ENCODE measurements at regions not wholly inside any gene's neighbourhood (a gene's known extent, or its start where the extent isn't known, plus 50 kb on each side); places are given as distances from the start of the nearest gene placed in this dataset.

DNA sequence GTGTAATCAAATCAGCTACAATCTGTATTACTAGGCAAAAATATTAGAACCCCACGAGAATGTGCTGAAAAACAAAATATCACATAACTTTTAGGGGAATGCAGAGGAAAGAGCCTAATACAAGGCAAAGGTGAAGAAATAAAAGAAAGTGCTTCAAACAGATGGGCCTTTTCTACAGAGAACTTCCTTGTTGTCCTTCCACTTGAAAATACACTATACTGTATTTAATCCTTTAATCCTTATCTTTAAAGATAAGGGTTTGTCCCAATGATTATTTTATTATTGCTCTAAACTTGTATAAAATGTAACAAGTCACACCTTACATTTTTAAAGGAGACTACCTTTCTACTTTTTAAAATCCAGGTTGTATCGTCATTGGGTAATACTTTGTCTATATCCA lies 296.5 kb downstream of the NDFIP2 start:
- TF ChIP-seq SIN3A (IDR thresholded peaks at IDR 0.05; ENCODE audit: borderline replicate concordance, insufficient read depth, low read length) (no peak), POLR2AphosphoS5 (IDR thresholded peaks at IDR 0.05; ENCODE audit: low read depth, low read length) (no peak), FOXP2 (optimal IDR thresholded peaks at IDR 0.05; ENCODE audit: borderline replicate concordance, extremely low read depth, extremely low read length, insufficient read depth) (no peak), TAF1 (IDR thresholded peaks at IDR 0.05; ENCODE audit: borderline replicate concordance, insufficient read depth, low read length) (no peak)
- TF ChIP-seq, protein P1, sequence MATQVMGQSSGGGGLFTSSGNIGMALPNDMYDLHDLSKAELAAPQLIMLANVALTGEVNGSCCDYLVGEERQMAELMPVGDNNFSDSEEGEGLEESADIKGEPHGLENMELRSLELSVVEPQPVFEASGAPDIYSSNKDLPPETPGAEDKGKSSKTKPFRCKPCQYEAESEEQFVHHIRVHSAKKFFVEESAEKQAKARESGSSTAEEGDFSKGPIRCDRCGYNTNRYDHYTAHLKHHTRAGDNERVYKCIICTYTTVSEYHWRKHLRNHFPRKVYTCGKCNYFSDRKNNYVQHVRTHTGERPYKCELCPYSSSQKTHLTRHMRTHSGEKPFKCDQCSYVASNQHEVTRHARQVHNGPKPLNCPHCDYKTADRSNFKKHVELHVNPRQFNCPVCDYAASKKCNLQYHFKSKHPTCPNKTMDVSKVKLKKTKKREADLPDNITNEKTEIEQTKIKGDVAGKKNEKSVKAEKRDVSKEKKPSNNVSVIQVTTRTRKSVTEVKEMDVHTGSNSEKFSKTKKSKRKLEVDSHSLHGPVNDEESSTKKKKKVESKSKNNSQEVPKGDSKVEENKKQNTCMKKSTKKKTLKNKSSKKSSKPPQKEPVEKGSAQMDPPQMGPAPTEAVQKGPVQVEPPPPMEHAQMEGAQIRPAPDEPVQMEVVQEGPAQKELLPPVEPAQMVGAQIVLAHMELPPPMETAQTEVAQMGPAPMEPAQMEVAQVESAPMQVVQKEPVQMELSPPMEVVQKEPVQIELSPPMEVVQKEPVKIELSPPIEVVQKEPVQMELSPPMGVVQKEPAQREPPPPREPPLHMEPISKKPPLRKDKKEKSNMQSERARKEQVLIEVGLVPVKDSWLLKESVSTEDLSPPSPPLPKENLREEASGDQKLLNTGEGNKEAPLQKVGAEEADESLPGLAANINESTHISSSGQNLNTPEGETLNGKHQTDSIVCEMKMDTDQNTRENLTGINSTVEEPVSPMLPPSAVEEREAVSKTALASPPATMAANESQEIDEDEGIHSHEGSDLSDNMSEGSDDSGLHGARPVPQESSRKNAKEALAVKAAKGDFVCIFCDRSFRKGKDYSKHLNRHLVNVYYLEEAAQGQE (IDR thresholded peaks at IDR 0.05; ENCODE audit: insufficient read depth in 1 of 2, low read depth in 2 of 2, low read length in 2 of 2) = no peak

DNA sequence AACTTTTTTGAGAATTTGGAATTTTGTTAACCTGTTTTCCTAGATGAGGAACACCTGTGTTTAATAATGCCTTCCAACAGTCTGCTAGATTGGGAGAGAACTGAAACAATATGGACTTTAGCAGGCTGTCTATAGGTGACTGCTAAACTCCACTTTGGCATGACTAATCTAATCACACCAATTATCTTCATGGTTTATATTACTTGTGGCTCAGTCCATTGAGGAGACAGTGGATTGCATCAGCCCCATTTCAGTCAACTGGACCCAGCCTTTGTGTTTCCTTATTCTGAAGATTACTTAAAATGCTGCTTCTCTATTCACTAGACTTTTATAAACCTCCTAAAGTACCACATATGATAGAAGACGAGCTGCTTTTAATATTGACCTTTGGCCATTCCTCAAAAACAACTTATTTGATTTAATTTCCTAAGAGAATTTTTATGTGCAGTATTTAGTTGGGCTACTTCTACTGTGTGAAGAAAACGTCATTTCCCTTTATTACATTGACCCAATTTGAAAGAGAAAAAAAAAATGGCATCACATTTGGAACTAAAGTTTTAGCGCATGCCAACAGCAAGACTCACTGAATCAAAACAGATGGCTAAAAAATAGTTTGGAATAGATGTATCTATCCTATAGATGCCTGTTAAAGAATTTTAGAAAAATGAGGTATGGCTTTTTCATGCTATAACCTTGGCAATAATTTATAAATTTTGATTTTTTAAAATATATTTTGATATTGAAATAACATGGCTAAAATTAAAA lies 295.8 kb downstream of the NDFIP2 start:
- TF ChIP-seq, protein P1 (IDR thresholded peaks at IDR 0.05; ENCODE audit: insufficient read depth in 1 of 2, low read depth in 2 of 2, low read length in 2 of 2) = no peak
- TF ChIP-seq SIN3A (IDR thresholded peaks at IDR 0.05; ENCODE audit: borderline replicate concordance, insufficient read depth, low read length) (no peak), FOXP2 (optimal IDR thresholded peaks at IDR 0.05; ENCODE audit: borderline replicate concordance, extremely low read depth, extremely low read length, insufficient read depth) (no peak), POLR2AphosphoS5 (IDR thresholded peaks at IDR 0.05; ENCODE audit: low read depth, low read length) (no peak), TAF1 (IDR thresholded peaks at IDR 0.05; ENCODE audit: borderline replicate concordance, insufficient read depth, low read length) (no peak)

DNA sequence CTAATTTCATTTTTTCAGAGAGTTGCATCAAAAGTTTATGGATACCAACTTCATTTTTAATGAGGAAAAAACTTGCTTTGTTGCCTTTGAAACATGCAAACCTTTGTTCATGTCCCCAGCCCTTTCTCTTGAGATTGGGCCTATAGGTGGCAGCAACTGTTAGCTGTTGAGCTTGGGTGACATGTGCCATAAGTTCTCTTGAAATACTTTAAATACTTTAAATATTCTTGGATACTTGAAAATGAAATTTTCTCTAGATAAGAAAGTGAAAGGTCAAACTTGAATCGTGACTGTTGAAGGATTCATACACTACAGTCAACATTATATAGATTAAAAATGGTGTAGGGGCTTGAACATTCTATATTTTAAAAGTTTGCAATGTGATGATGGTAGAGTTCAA lies 294.9 kb downstream of the NDFIP2 start:
- TF ChIP-seq TAF1 (IDR thresholded peaks at IDR 0.05; ENCODE audit: borderline replicate concordance, insufficient read depth, low read length) = no peak
- TF ChIP-seq, protein P1 (IDR thresholded peaks at IDR 0.05; ENCODE audit: insufficient read depth in 1 of 2, low read depth in 2 of 2, low read length in 2 of 2) = no peak
- no peak for TF ChIP-seq SIN3A (IDR thresholded peaks at IDR 0.05; ENCODE audit: borderline replicate concordance, insufficient read depth, low read length)
- no peak for TF ChIP-seq FOXP2 (optimal IDR thresholded peaks at IDR 0.05; ENCODE audit: borderline replicate concordance, extremely low read depth, extremely low read length, insufficient read depth)
- no peak for TF ChIP-seq POLR2AphosphoS5 (IDR thresholded peaks at IDR 0.05; ENCODE audit: low read depth, low read length)

DNA sequence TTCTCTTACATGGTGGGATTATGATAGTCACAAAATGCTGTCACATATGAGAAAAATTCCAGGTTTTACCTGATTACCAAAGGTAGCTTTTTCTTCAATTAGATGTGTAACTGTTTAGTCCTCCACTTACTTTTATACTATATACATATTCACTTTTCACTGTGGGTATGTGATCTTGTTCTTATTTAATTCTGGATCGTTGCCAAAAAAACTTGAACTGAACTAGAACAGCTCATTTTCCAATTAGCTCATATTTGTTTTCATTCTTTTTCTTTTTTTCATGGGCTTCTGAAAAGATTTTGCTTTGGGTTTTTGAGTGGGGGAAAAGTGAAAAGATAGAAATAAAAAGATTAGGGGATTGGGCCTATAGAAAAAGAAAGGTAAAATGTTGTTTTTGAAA lies 291.9 kb downstream of the NDFIP2 start:
- TF ChIP-seq SIN3A (IDR thresholded peaks at IDR 0.05; ENCODE audit: borderline replicate concordance, insufficient read depth, low read length) = no peak
- no peak for TF ChIP-seq POLR2AphosphoS5 (IDR thresholded peaks at IDR 0.05; ENCODE audit: low read depth, low read length)
- TF ChIP-seq, protein P1 (IDR thresholded peaks at IDR 0.05; ENCODE audit: insufficient read depth in 1 of 2, low read depth in 2 of 2, low read length in 2 of 2) = no peak
- no peak for TF ChIP-seq FOXP2 (optimal IDR thresholded peaks at IDR 0.05; ENCODE audit: borderline replicate concordance, extremely low read depth, extremely low read length, insufficient read depth)
- no peak for TF ChIP-seq TAF1 (IDR thresholded peaks at IDR 0.05; ENCODE audit: borderline replicate concordance, insufficient read depth, low read length)

All from PFSK-1 (cell line).